GM12872 (cell line): ENCODE measurements at regions not wholly inside any gene's neighbourhood (a gene's known extent, or its start where the extent isn't known, plus 50 kb on each side); places are given as distances from the start of the nearest gene placed in this dataset.

ENCODE experiments used
- TF ChIP-seq, protein P1 (sequence below): IDR thresholded peaks from 3 replicates; pipeline ENCODE4 v1.5.1; 2011; ENCODE audit warnings: low read depth, mild to moderate bottlenecking, low read length, moderate library complexity; ENCODE audit not compliant: insufficient read depth

GRCh38 chr9:16136451-16136850 is 583.6 kb downstream of the CCDC171 start:
- TF ChIP-seq, protein P1, sequence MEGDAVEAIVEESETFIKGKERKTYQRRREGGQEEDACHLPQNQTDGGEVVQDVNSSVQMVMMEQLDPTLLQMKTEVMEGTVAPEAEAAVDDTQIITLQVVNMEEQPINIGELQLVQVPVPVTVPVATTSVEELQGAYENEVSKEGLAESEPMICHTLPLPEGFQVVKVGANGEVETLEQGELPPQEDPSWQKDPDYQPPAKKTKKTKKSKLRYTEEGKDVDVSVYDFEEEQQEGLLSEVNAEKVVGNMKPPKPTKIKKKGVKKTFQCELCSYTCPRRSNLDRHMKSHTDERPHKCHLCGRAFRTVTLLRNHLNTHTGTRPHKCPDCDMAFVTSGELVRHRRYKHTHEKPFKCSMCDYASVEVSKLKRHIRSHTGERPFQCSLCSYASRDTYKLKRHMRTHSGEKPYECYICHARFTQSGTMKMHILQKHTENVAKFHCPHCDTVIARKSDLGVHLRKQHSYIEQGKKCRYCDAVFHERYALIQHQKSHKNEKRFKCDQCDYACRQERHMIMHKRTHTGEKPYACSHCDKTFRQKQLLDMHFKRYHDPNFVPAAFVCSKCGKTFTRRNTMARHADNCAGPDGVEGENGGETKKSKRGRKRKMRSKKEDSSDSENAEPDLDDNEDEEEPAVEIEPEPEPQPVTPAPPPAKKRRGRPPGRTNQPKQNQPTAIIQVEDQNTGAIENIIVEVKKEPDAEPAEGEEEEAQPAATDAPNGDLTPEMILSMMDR = no peak

GRCh38 chr9:16136961-16137360 is 584.1 kb downstream of the CCDC171 start:
- TF ChIP-seq, protein P1 = no peak

- TF ChIP-seq, protein P1 = no peak
These were observed 586.0 kb downstream of the CCDC171 start for GRCh38 chr9:16138561-16139491.

DNA sequence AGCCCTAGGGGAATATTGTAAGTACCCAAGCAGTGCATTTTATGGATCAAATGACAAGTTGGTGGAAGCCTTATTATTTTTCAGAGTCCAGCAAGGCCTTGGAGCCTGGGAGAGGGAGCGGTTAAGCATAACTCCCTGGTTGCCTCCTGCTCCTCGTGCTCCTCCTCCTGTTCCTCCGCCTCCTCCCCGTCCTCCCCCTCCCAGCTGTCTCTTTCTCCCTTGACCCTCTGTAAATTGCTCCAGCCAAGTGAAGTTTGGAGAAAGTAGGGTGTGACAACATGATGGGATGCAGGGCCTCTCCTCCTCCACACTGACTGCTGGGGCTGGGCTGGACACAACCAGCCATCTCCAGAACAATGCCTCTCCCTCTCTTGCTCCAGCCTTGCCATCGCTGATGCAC is 586.9 kb downstream of the CCDC171 start:
- TF ChIP-seq, protein P1 = no peak

DNA sequence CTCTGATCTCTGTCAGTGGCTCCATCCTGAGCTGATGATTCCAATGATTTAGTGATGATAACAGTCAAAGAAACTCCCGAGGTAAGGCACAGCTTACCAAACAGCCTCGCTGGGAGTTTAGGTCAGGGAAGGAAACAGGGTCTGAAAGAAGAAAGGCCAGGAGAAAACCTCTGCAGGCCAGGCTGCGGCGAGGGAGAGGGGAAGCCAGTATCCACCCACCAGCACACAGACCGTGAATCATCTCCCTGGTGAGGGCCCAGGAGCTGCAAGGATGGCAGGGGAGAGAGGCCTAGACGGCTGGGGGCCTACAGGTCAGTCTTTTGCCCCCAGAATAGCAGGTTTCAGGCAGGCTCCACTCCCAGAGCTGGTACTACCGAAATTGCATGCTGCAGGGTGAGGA is 590.5 kb downstream of the CCDC171 start:
- TF ChIP-seq, protein P1 = no peak

DNA sequence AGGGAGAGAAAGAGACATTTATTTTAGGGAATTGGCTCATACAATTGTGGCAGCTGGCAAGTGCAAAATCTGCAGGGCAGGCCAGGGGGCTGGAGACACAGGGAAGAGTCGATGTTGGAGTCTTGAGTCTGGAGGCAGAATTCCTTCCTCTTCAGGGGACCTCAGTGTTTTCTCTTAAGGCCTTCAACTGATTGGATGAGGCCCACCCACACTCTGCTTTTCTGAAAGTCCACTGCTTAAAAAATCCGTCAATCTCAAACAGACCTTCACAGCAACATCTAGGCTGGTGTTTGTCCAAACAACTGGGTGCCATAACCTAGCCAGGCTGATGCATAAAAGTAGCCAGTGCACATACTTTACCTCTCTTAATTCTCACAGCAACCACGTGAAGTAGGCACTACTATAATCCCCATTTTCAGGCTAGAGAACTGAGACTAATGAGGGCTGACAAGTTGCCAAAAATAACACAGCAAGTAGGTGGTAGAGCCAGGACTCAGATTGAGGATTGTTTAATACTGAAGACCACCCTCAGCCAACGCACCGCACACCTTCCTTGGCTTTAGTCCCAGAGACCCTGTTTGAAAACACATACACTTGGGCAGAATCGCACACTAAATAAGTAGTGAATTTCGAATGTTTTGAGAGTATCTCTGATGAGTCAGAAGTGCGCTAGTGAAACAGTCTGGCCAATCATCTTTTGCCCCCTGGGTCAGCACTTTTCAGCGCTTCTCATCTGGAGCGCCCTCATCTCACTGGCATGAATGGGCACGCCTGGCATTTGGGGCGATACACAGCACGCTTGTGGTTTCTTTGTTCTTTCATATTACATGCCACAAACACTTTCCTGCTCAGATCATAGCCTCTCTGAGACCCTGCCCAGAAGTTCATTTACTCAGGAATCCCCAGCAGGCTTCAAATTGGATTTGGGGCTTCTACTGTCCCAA is 591.4 kb downstream of the CCDC171 start:
- TF ChIP-seq, protein P1 = no peak
